CD4-positive, CD25-positive, alpha-beta regulatory T cell (primary cell): ENCODE measurements at regions not wholly inside any gene's neighbourhood (a gene's known extent, or its start where the extent isn't known, plus 50 kb on each side); places are given as distances from the start of the nearest gene placed in this dataset.
A peak's percentile ranks its signal among the peaks of the same experiment; 100 is the strongest.
"Not testable (repeated sequence)": the region's sequence is repeated elsewhere in the genome, so short reads cannot be mapped to it uniquely, and the experiment has no call there.

Experiments
- ATAC-seq, 2 donors: fragments of 150-1000 bp; cut with Tn5 transposase; one replicate each; pipeline ENCODE4 v1.10.0; 2021; ENCODE audit warnings: low read depth in 2 of 2, moderate number of reproducible peaks in 2 of 2, moderate library complexity in 1 of 2
- DNase-seq, 3 donors: peaks; one replicate each; pipeline versions ENCODE4 v3.0.0 to v3.0.0-alpha.2; 2012 to 2022; ENCODE audit warnings: mixed read lengths in 1 of 3
- H3K27ac ChIP-seq: one replicate; pipeline ENCODE4 v1.7.0; 2013; ENCODE audit warnings: mild to moderate bottlenecking, low read length; ENCODE audit not compliant: insufficient read depth, poor library complexity, severe bottlenecking
- H3K27me3 ChIP-seq: one replicate; pipeline ENCODE4 v1.7.0; 2013; ENCODE audit warnings: low read length; ENCODE audit not compliant: control insufficient read depth, insufficient read depth
- H3K36me3 ChIP-seq: one replicate; pipeline ENCODE4 v1.7.0; 2013; ENCODE audit warnings: mild to moderate bottlenecking, low read length, moderate library complexity; ENCODE audit not compliant: control insufficient read depth, insufficient read depth
- H3K4me1 ChIP-seq: 2 replicates; pipeline ENCODE4 v1.7.0; 2013; ENCODE audit warnings: mild to moderate bottlenecking, low read length; ENCODE audit not compliant: insufficient read depth, control insufficient read depth, poor library complexity, severe bottlenecking
- H3K4me3 ChIP-seq: one replicate; pipeline ENCODE4 v1.7.0; 2013; ENCODE audit warnings: low read depth, mild to moderate bottlenecking, low read length, moderate library complexity
- H3K9me3 ChIP-seq, 2 experiments: 1 replicate in 1 of 2; 2 replicates in 1 of 2; pipeline ENCODE4 v1.7.0; 2013; ENCODE audit warnings: low read length in 2 of 2, mild to moderate bottlenecking in 1 of 2, moderate library complexity in 1 of 2; ENCODE audit not compliant: control insufficient read depth in 2 of 2
- H3K27ac Mint-ChIP-seq, 3 donors: one replicate each; pipeline ENCODE4 v1.8.0; 2020 to 2022; ENCODE audit warnings: mild to moderate bottlenecking in 3 of 3, mixed read lengths in 3 of 3, moderate library complexity in 2 of 3
- H3K27me3 Mint-ChIP-seq: one replicate; pipeline ENCODE4 v1.8.0; 2022; ENCODE audit warnings: mild to moderate bottlenecking, mixed read lengths
- H3K36me3 Mint-ChIP-seq: one replicate; pipeline ENCODE4 v1.8.0; 2020; ENCODE audit warnings: mixed read lengths
- H3K4me1 Mint-ChIP-seq, 4 donors: one replicate each; pipeline ENCODE4 v1.8.0; 2020 to 2022; ENCODE audit warnings: mixed read lengths in 4 of 4, mild to moderate bottlenecking in 1 of 4
- H3K4me3 Mint-ChIP-seq, 4 donors: one replicate each; pipeline ENCODE4 v1.8.0; 2020 to 2022; ENCODE audit warnings: mild to moderate bottlenecking in 4 of 4, mixed read lengths in 4 of 4, moderate library complexity in 3 of 4
- H3K9me3 Mint-ChIP-seq, 7 donors: one replicate each; pipeline ENCODE4 v1.8.0; 2020 to 2022; ENCODE audit warnings: mixed read lengths in 7 of 7, mild to moderate bottlenecking in 3 of 7, moderate library complexity in 2 of 7

GRCh38 chr5:89053547-89053946 lies 170.6 kb upstream of the MEF2C start:
- Histone ChIP-seq H3K4me3 (no peak overlapping the region), H3K4me1 (no peaks in the 10 kb centered on the region), H3K27ac (no peak overlapping the region), H3K9me3 (no peaks in the 10 kb centered on the region), H3K36me3 (no peaks in the 10 kb centered on the region), H3K27me3 (no peaks in the 10 kb centered on the region)
- Mint-ChIP-seq H3K4me3 (no peak overlapping the region), H3K27me3 (no peaks in the 10 kb centered on the region), H3K36me3 (no peaks in the 10 kb centered on the region), H3K27ac (no peak overlapping the region), H3K9me3 (peaks cover 0 to 19% (median 6%) of the 10 kb centered on the region in 7 donors), H3K4me1 (no peaks in the 10 kb centered on the region)
- ATAC-seq, result no peak
- DNase-seq, result no peak

- H3K36me3 ChIP-seq, H3K27ac Mint-ChIP-seq, H3K27ac ChIP-seq, H3K4me3 Mint-ChIP-seq, ATAC-seq, DNase-seq, H3K27me3 Mint-ChIP-seq, H3K27me3 ChIP-seq, H3K4me3 ChIP-seq, H3K9me3 ChIP-seq, H3K36me3 Mint-ChIP-seq, H3K4me1 ChIP-seq, H3K4me1 Mint-ChIP-seq: not testable (repeated sequence)
- H3K9me3 Mint-ChIP-seq, result peaks cover 0 to 22% (median 6%) of the 10 kb centered on the region in 7 donors
These were observed 167.1 kb upstream of the MEF2C start for GRCh38 chr5:89050062-89050461.

- DNase-seq, result no peak
- H3K36me3 Mint-ChIP-seq, result no peaks in the 10 kb centered on the region
- no peak for ATAC-seq
- H3K9me3 Mint-ChIP-seq, result peaks cover 0 to 22% (median 6%) of the 10 kb centered on the region in 7 donors
- H3K27me3 ChIP-seq, result no peaks in the 10 kb centered on the region
- H3K4me3 Mint-ChIP-seq, result no peak overlapping the region
- H3K9me3 ChIP-seq, result no peaks in the 10 kb centered on the region
- no peaks in the 10 kb centered on the region for H3K4me1 Mint-ChIP-seq
- H3K4me3 ChIP-seq, result no peak overlapping the region
- no peaks in the 10 kb centered on the region for H3K4me1 ChIP-seq
- no peaks in the 10 kb centered on the region for H3K36me3 ChIP-seq
- H3K27ac ChIP-seq, result no peak overlapping the region
- H3K27ac Mint-ChIP-seq, result no peak overlapping the region
- H3K27me3 Mint-ChIP-seq, result no peaks in the 10 kb centered on the region
These were observed 164.6 kb upstream of the MEF2C start for GRCh38 chr5:89047571-89047970.

GRCh38 chr5:89045216-89045615 lies 162.2 kb upstream of the MEF2C start:
- DNase-seq (no peak), ATAC-seq (no peak)
- peaks cover 0 to 9% (median 2%) of the 10 kb centered on the region in 7 donors for H3K9me3 Mint-ChIP-seq
- H3K4me1 ChIP-seq, result no peaks in the 10 kb centered on the region
- no peaks in the 10 kb centered on the region for H3K36me3 ChIP-seq
- H3K4me1 Mint-ChIP-seq, result no peaks in the 10 kb centered on the region
- H3K9me3 ChIP-seq, result no peaks in the 10 kb centered on the region
- no peak overlapping the region for H3K4me3 ChIP-seq
- no peak overlapping the region for H3K27ac Mint-ChIP-seq
- H3K27ac ChIP-seq, result no peak overlapping the region
- H3K27me3 Mint-ChIP-seq, result no peaks in the 10 kb centered on the region
- no peaks in the 10 kb centered on the region for H3K27me3 ChIP-seq
- H3K4me3 Mint-ChIP-seq, result no peak overlapping the region
- no peaks in the 10 kb centered on the region for H3K36me3 Mint-ChIP-seq

GRCh38 chr5:89044674-89045200 lies 161.8 kb upstream of the MEF2C start:
- H3K9me3 ChIP-seq, result no peaks in the 10 kb centered on the region
- H3K27me3 Mint-ChIP-seq, result no peaks in the 10 kb centered on the region
- no peak overlapping the region for H3K27ac Mint-ChIP-seq
- H3K4me1 ChIP-seq, result no peaks in the 10 kb centered on the region
- H3K27me3 ChIP-seq, result no peaks in the 10 kb centered on the region
- no peak overlapping the region for H3K4me3 Mint-ChIP-seq
- no peak overlapping the region for H3K4me3 ChIP-seq
- H3K4me1 Mint-ChIP-seq, result no peaks in the 10 kb centered on the region
- no peak for DNase-seq
- H3K9me3 Mint-ChIP-seq, result peaks cover 0 to 7% (median 2%) of the 10 kb centered on the region in 7 donors
- H3K36me3 Mint-ChIP-seq, result no peaks in the 10 kb centered on the region
- no peak for ATAC-seq
- H3K36me3 ChIP-seq, result no peaks in the 10 kb centered on the region
- no peak overlapping the region for H3K27ac ChIP-seq

- ATAC-seq (no peak), DNase-seq (peak in 1 of 3 donors; percentile 2)
- no peaks in the 10 kb centered on the region for H3K4me1 Mint-ChIP-seq
- Histone ChIP-seq H3K27me3 (no peaks in the 10 kb centered on the region), H3K4me1 (no peaks in the 10 kb centered on the region), H3K4me3 (no peak overlapping the region), H3K27ac (no peak overlapping the region), H3K36me3 (no peaks in the 10 kb centered on the region), H3K9me3 (no peaks in the 10 kb centered on the region)
- no peak overlapping the region for H3K27ac Mint-ChIP-seq
- no peaks in the 10 kb centered on the region for H3K27me3 Mint-ChIP-seq
- no peaks in the 10 kb centered on the region for H3K36me3 Mint-ChIP-seq
- peaks cover 0 to 5% (median 2%) of the 10 kb centered on the region in 7 donors for H3K9me3 Mint-ChIP-seq
- H3K4me3 Mint-ChIP-seq, result no peak overlapping the region
These were observed 160.7 kb upstream of the MEF2C start for GRCh38 chr5:89043676-89044075.

GRCh38 chr5:89042746-89043145 lies 159.8 kb upstream of the MEF2C start:
- Histone ChIP-seq H3K4me3 (no peak overlapping the region), H3K27ac (no peak overlapping the region), H3K4me1 (no peaks in the 10 kb centered on the region), H3K27me3 (no peaks in the 10 kb centered on the region), H3K9me3 (no peaks in the 10 kb centered on the region), H3K36me3 (no peaks in the 10 kb centered on the region)
- Mint-ChIP-seq H3K4me3 (no peak overlapping the region), H3K27me3 (no peaks in the 10 kb centered on the region), H3K9me3 (peaks cover 0 to 5% (median 2%) of the 10 kb centered on the region in 7 donors), H3K4me1 (no peaks in the 10 kb centered on the region), H3K27ac (no peak overlapping the region), H3K36me3 (no peaks in the 10 kb centered on the region)
- DNase-seq (no peak), ATAC-seq (no peak)

GRCh38 chr5:89041976-89042375 lies 159.0 kb upstream of the MEF2C start:
- Histone ChIP-seq H3K36me3 (no peaks in the 10 kb centered on the region), H3K27me3 (no peaks in the 10 kb centered on the region), H3K4me3 (no peak overlapping the region), H3K27ac (no peak overlapping the region), H3K4me1 (no peaks in the 10 kb centered on the region), H3K9me3 (no peaks in the 10 kb centered on the region)
- Mint-ChIP-seq H3K4me1 (no peaks in the 10 kb centered on the region), H3K9me3 (peaks cover 0 to 5% (median 4%) of the 10 kb centered on the region in 7 donors), H3K27me3 (no peaks in the 10 kb centered on the region), H3K27ac (no peak overlapping the region), H3K4me3 (no peak overlapping the region), H3K36me3 (no peaks in the 10 kb centered on the region)
- no peak for ATAC-seq
- DNase-seq, result no peak
